Stromal cell of bone marrow (primary cell): ENCODE measurements at regions not wholly inside any gene's neighbourhood (a gene's known extent, or its start where the extent isn't known, plus 50 kb on each side); places are given as distances from the start of the nearest gene placed in this dataset.
"Not testable (repeated sequence)": the region's sequence is repeated elsewhere in the genome, so short reads cannot be mapped to it uniquely, and the experiment has no call there.

ENCODE experiments used
- DNase-seq: peaks from one replicate; pipeline ENCODE4 v3.0.0-alpha.2; 2012; ENCODE audit warnings: low read depth

DNA sequence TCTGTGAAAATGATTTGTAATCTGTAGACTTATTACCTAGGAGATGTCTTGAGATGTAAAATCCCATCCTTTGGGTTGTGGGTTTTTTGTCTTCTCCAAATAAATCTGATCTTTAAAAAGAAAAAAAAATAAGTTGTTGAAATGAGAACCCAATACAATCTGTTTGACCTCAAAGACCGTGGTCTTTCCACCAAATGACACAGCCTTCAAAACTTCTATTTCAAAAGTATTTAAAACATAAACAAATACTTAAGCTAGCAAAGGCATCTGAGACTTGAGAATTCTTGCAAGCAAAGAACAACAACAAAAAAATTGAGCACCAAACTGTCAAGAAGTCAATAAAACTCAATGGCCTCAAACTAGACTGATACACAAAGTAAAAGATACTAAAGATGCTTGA lies 67.9 kb upstream of the HECW1 start:
- DNase-seq = no peak

DNA sequence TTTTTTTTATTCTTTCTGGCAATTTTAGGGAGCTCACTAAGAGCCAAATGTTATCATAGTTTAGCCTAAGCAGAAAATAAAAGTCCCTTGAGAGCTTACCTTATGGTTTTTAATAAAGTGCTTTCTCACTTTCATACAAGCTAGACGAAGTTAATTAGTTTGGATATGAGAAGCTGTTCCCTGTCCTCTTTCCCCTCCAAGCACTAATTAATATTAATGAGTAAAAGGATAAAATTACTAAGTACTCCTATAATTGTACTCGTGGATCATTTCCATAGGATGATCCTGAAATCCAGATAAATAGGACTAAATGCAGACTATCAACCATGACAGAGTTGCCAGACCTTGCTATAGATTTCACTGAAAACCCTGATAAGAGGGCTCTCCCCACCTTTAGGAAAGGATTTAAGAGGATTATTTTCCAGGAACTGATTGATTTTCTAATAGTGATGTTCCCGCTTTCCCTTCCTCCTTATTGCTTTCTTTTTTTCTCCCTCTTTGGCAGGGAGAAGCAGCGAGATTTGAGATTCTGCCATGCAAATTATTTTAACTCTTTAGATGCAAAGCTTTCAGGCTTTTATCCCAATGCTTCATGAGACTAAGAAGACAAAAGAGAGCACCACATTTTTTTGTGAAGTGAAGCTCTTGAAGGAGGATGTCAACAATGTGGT lies 58.3 kb upstream of the HECW1 start:
- DNase-seq = no peak

DNA sequence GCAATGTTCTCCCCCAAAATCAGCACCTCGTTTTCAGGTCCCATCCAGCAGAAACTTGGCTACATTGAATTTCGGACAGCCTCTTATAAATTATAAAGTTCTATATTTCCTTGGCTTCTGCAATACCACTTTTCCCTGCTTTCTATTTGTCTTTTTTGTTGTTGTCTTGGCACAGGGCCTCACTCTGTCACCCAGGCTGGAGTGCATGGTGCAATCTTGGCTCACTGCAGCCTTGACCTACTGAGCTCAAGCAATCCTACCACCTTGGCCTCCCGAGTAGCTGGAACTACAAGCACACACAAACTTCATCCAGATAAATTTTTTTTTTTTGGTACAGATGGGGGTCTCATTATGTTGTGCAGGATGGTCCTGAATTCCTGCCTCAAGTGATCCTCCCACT lies 55.3 kb upstream of the HECW1 start:
- DNase-seq = no peak

DNA sequence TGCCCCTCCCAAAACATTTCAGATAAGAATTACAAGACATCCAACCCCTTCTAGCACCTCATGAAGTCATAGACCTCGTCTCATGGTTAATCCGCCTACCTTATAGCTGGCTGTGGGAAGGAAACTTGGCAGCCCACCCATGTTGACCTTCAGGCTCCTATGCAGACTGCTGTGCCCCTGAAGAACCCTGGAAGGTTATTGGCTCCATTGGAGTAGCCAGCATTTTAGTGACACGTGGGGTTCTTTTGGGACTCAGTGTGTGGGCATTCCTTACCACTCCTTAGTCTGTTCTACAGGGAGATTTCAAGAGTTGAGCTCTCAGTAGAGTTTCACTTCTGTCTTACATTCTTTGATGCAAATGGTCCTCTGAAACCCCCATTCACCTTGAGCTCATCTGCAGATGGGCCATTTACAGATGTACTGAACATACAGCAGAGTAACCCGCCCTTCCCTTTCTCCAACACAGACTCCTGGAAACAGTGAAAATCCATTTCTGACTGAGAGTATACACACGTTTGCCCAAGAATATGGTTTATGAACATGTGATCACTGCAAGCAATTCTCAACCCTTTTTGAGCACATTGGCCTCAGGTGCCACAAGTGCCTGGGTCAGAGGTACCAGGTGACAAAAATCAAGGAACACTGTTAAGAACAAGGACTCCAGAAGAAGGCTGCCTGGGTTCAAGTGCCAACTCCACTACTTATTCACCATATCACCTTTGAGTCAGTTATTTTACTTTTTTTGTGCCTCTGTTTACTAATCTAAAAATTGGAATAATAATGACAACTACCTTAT lies 54.0 kb upstream of the HECW1 start:
- DNase-seq = no peak

DNA sequence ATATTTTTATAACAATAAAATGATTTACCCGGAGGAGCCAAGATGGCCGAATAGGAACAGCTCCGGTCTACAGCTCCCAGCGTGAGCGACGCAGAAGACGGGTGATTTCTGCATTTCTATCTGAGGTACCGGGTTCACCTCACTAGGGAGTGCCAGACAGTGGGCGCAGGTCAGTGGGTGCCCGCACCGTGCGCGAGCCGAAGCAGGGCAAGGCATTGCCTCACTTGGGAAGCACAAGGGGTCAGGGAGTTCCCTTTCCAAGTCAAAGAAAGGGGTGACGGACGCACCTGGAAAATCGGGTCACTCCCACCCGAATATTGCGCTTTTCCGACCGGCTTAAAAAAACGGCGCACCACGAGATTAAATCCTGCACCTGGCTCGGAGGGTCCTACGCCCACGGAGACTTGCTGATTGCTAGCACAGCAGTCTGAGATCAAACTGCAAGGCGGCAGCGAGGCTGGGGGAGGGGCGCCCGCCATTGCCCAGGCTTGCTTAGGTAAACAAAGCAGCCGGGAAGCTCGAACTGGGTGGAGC lies 53.3 kb upstream of the HECW1 start:
- DNase-seq = not testable (repeated sequence)
